ENCODE measurements at regions not wholly inside any gene's neighbourhood (a gene's known extent, or its start where the extent isn't known, plus 50 kb on each side); places are given as distances from the start of the nearest gene placed in this dataset.
A peak's percentile ranks its signal among the peaks of the same experiment; 100 is the strongest.

- no peak for TF ChIP-seq CTCF (IDR thresholded peaks at IDR 0.05)
- Histone ChIP-seq H3K9me3 (no peaks in the 10 kb centered on the region), H3K4me1 (no peaks in the 10 kb centered on the region), H3K4me3 (no peak overlapping the region), H3K27me3 (no peaks in the 10 kb centered on the region), H3K36me3 (no peaks in the 10 kb centered on the region), H3K27ac (no peak overlapping the region)
- DNase-seq (no peak), ATAC-seq (peak; percentile 72)
- intact Hi-C loops (cut with DNase I) = no loop called here
These were observed 85.4 kb downstream of the TMEM167A start for GRCh38 chr5:82991678-82992323.

- Histone ChIP-seq H3K27me3 (no peaks in the 10 kb centered on the region), H3K4me3 (no peak overlapping the region), H3K4me1 (no peaks in the 10 kb centered on the region), H3K9me3 (no peaks in the 10 kb centered on the region), H3K36me3 (no peaks in the 10 kb centered on the region), H3K27ac (no peak overlapping the region)
- ATAC-seq (no peak), DNase-seq (no peak)
- intact Hi-C loops (cut with DNase I) = no loop called here
- TF ChIP-seq CTCF (IDR thresholded peaks at IDR 0.05) = no peak
These were observed 86.1 kb downstream of the TMEM167A start for GRCh38 chr5:82991059-82991458.

GRCh38 chr5:82987188-82987587, 90.0 kb downstream of the TMEM167A start:
- intact Hi-C loops (cut with DNase I) = no loop called here
- H3K4me1 ChIP-seq = no peaks in the 10 kb centered on the region
- no peaks in the 10 kb centered on the region for H3K9me3 ChIP-seq
- ATAC-seq (no peak), DNase-seq (no peak)
- no peaks in the 10 kb centered on the region for H3K27me3 ChIP-seq
- TF ChIP-seq CTCF (IDR thresholded peaks at IDR 0.05) = no peak
- H3K27ac ChIP-seq = no peak overlapping the region
- no peak overlapping the region for H3K4me3 ChIP-seq
- no peaks in the 10 kb centered on the region for H3K36me3 ChIP-seq

- no peak for ATAC-seq
- no peak overlapping the region for H3K4me3 ChIP-seq
- no peaks in the 10 kb centered on the region for H3K27me3 ChIP-seq
- intact Hi-C loops (cut with DNase I) = no loop called here
- no peak for DNase-seq
- H3K9me3 ChIP-seq = no peaks in the 10 kb centered on the region
- TF ChIP-seq CTCF (IDR thresholded peaks at IDR 0.05) = no peak
- H3K27ac ChIP-seq = no peak overlapping the region
- H3K4me1 ChIP-seq = no peaks in the 10 kb centered on the region
- H3K36me3 ChIP-seq = no peaks in the 10 kb centered on the region
These were observed 90.8 kb downstream of the TMEM167A start for GRCh38 chr5:82986404-82986803.

DNA sequence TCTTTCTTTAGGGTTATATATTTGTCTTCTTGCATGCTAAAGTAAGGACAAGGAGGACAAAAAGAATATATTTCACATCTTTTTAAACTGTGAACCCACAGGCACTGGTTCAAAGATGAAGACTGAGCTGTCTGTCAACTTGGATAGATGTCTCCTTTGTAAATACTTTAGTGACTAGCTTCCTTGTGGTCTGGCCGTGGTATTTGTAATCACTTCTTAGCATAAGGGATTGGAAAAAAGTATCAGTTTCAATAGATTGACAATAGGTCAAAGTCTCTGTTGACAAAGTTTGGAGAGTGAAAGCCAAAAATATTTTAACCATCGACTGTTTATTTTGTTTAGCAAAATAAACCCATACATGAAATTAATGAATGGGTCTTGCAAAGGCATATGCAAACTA, 91.4 kb downstream of the TMEM167A start:
- H3K36me3 ChIP-seq = no peaks in the 10 kb centered on the region
- no peak overlapping the region for H3K4me3 ChIP-seq
- DNase-seq (no peak), ATAC-seq (no peak)
- no peak overlapping the region for H3K27ac ChIP-seq
- H3K9me3 ChIP-seq = no peaks in the 10 kb centered on the region
- intact Hi-C loops (cut with DNase I) = no loop called here
- no peak for TF ChIP-seq CTCF (IDR thresholded peaks at IDR 0.05)
- H3K27me3 ChIP-seq = no peaks in the 10 kb centered on the region
- H3K4me1 ChIP-seq = no peaks in the 10 kb centered on the region
